Panc1 (cell line): ENCODE measurements at regions not wholly inside any gene's neighbourhood (a gene's known extent, or its start where the extent isn't known, plus 50 kb on each side); places are given as distances from the start of the nearest gene placed in this dataset.

ENCODE experiments used
- ATAC-seq: fragments of 200-7000 bp; cut with Tn5 transposase; 2 replicates; pipeline ENCODE4 v1.9.1; 2020; ENCODE audit warnings: mild to moderate bottlenecking, moderate library complexity
- BruUV-seq: library from RNA; stranded (reverse); fragments of 400-500 nt; replicated peaks from 2 replicates; lab custom pipeline; 2021; lab: Mats Ljungman, UMichigan
- CTCF ChIA-PET: fragments of 300-600 bp; sonication (Branson Sonifier 250); formaldehyde crosslinking; loops from one replicate; lab custom pipeline; 2022; ENCODE audit warnings: antibody characterized with exemption; lab: Charles Lee
- POLR2A ChIA-PET: fragments of 300-600 bp; sonication (Branson Sonifier 250); formaldehyde crosslinking; loops from one replicate; lab custom pipeline; 2022; ENCODE audit warnings: antibody characterized with exemption; lab: Charles Lee
- DNase-seq: peaks from one replicate; pipeline ENCODE4 v3.0.0-alpha.2; 2010; ENCODE audit warnings: low read depth, low spot score
- H3K27ac ChIP-seq: 2 replicates; pipeline ENCODE4 v1.5.1; 2011; ENCODE audit warnings: mild to moderate bottlenecking, low read length, inconsistent platforms
- H3K27me3 ChIP-seq: fragments of 200-500 bp; sonication (Bioruptor generic); 2 replicates; pipeline ENCODE4 v1.6.0; 2014; ENCODE audit warnings: low read length, inconsistent platforms; ENCODE audit not compliant: control insufficient read depth, insufficient read depth
- H3K36me3 ChIP-seq: fragments of 200-500 bp; sonication (Bioruptor generic); 2 replicates; pipeline ENCODE4 v1.5.1; 2014; ENCODE audit warnings: inconsistent platforms, mild to moderate bottlenecking, low read length, moderate library complexity; ENCODE audit not compliant: control insufficient read depth, insufficient read depth
- H3K4me1 ChIP-seq: 2 replicates; pipeline ENCODE4 v1.5.1; 2011; ENCODE audit warnings: inconsistent platforms, mild to moderate bottlenecking, low read length, moderate library complexity; ENCODE audit not compliant: control insufficient read depth, insufficient read depth
- H3K4me3 ChIP-seq, 2 experiments: 2 replicates each; pipeline ENCODE4 v1.5.1; 2011 to 2012; ENCODE audit warnings: low read depth in 2 of 2, low read length in 2 of 2, mild to moderate bottlenecking in 2 of 2, inconsistent platforms in 1 of 2, moderate library complexity in 1 of 2
- H3K9me3 ChIP-seq: fragments of 200-500 bp; sonication (Bioruptor generic); 2 replicates; pipeline ENCODE4 v1.5.1; 2014; ENCODE audit warnings: low read depth, mild to moderate bottlenecking, inconsistent platforms, low read length, moderate library complexity; ENCODE audit not compliant: control insufficient read depth, insufficient read depth
- CTCF ChIP-seq: fragments of 450-650 bp; IDR thresholded peaks from 2 replicates; pipeline ENCODE4 v1.5.1; 2017; ENCODE audit warnings: mild to moderate bottlenecking
- POLR2AphosphoS5 ChIP-seq: IDR thresholded peaks from 2 replicates; pipeline ENCODE4 v1.6.1; 2012; ENCODE audit warnings: mild to moderate bottlenecking, low read depth, low read length, moderate library complexity
- REST ChIP-seq, 2 experiments: IDR thresholded peaks; 2 replicates each; pipeline ENCODE4 v1.6.1; 2011 to 2012; ENCODE audit warnings: low read depth in 2 of 2, control low read depth in 1 of 2, low read length in 1 of 2, mild to moderate bottlenecking in 1 of 2, moderate library complexity in 1 of 2; ENCODE audit not compliant: insufficient read depth in 1 of 2
- SIN3A ChIP-seq: IDR thresholded peaks from 2 replicates; pipeline ENCODE4 v1.6.1; 2012; ENCODE audit warnings: low read depth, mild to moderate bottlenecking, low read length, moderate library complexity, borderline replicate concordance; ENCODE audit not compliant: insufficient read depth
- TCF7L2 ChIP-seq: IDR thresholded peaks from 2 replicates; pipeline ENCODE4 v1.6.1; 2011; ENCODE audit warnings: mild to moderate bottlenecking, low read depth, low read length, inconsistent platforms
- in situ Hi-C: cut with HindIII; loops from 2 replicates; pipeline ENCODE4 v1.10.0; 2016; ENCODE audit warnings: low sequenced_read_pairs, low pct_unique_long_range_greater_than_20kb
- intact Hi-C: fragments of 100-400 bp; cut with micrococcal nuclease; formaldehyde crosslinking; loops from one replicate; pipeline ENCODE4 v1.10.0; 2022; ENCODE audit not compliant: unreplicated experiment

- in situ Hi-C loops (no loop called here), intact Hi-C loops (no loop called here)
- no peak overlapping the region for H3K27ac ChIP-seq
- ChIA-PET CTCF (no interaction called here), POLR2A (no interaction called here)
- TF ChIP-seq TCF7L2 (no peak), CTCF (no peak), REST (IDR thresholded peaks at IDR 0.05; ENCODE audit: insufficient read depth in 1 of 2, low read depth in 2 of 2, low read length in 1 of 2) (no peak), SIN3A (no peak), POLR2AphosphoS5 (no peak)
- ATAC-seq (no peak), DNase-seq (no peak)
- no peaks in the 10 kb centered on the region; the same call in 1 of the 2 replicates for H3K9me3 ChIP-seq
- BruUV-seq = no TSS peak
- H3K4me3 ChIP-seq = no peak overlapping the region
- no peaks in the 10 kb centered on the region for H3K4me1 ChIP-seq
- no peaks in the 10 kb centered on the region for H3K27me3 ChIP-seq
- no peaks in the 10 kb centered on the region for H3K36me3 ChIP-seq
These were observed 333.9 kb upstream of the TLE4 start for GRCh38 chr9:79237861-79238260.

DNA sequence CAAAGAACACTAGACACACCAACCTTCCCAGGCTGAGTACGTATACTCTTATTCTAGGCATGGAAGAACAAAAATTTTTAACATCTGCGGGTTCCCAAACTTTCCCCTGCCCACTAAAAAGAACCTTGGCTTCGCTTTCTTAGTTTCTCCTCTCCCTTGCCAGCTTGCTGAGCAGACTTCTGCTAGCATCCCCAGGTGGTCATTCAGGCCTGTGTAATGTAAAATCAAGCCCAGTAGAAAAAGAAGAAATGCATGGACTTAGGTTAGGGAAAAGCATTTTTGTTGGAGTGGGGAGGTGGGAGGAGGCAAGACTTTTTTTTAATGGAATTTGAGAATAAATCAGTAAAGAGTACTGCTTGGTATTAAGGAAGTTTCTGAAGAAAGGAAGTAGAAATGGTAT lies 331.0 kb upstream of the TLE4 start:
- in situ Hi-C loops = no loop called here
- CTCF ChIA-PET = no interaction called here

More for the DNA sequence above, 331.0 kb upstream of the TLE4 start:
- ATAC-seq (no peak), DNase-seq (no peak)
- no peaks in the 10 kb centered on the region for H3K9me3 ChIP-seq
- intact Hi-C loops = no loop called here
- no peak overlapping the region for H3K27ac ChIP-seq
- POLR2A ChIA-PET = no interaction called here
- no TSS peak for BruUV-seq
- H3K4me3 ChIP-seq = no peak overlapping the region
- H3K27me3 ChIP-seq = no peaks in the 10 kb centered on the region
- no peaks in the 10 kb centered on the region for H3K4me1 ChIP-seq
- no peaks in the 10 kb centered on the region for H3K36me3 ChIP-seq
- no peak for TF ChIP-seq SIN3A
- TF ChIP-seq TCF7L2 = no peak
- TF ChIP-seq POLR2AphosphoS5 = no peak
- TF ChIP-seq REST (IDR thresholded peaks at IDR 0.05; ENCODE audit: insufficient read depth in 1 of 2, low read depth in 2 of 2, low read length in 1 of 2) = no peak
- no peak for TF ChIP-seq CTCF
